ENCODE measurements at regions not wholly inside any gene's neighbourhood (a gene's known extent, or its start where the extent isn't known, plus 50 kb on each side); places are given as distances from the start of the nearest gene placed in this dataset.

DNA sequence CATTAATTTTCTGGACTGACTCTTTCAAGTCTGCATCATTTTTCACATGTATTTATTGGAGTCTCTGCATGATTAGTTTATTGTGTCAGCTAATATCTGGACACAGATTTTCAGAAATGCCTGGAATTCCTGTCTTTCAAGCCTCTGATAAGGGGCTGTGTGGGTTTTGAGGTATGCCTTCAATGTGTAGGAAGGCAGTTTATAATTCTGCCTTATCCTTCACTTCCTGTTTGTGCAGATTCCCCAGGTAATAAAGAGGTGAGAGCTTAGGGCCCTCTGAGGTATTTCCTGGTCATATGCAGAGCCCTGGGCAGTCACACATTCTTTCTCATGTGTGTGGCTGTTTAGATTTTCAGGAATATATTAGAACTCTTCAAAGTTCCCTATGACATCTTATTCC is 79.4 kb upstream of the PRKCQ start:
- TF ChIP-seq FOXA1 (IDR thresholded peaks at IDR 0.05) (no peak), SUZ12 (IDR thresholded peaks at IDR 0.05) (no peak), HDGF (IDR thresholded peaks at IDR 0.05; ENCODE audit: borderline replicate concordance) (no peak), L3MBTL2 (conservative IDR thresholded peaks at IDR 0.05) (no peak), TARDBP (IDR thresholded peaks at IDR 0.05) (no peak), BHLHE40 (IDR thresholded peaks at IDR 0.05; ENCODE audit: borderline replicate concordance) (no peak), SP1 (IDR thresholded peaks at IDR 0.05) (no peak), NFRKB (IDR thresholded peaks at IDR 0.05) (no peak)

All from HEK293T (cell line).